ENCODE measurements at regions not wholly inside any gene's neighbourhood (a gene's known extent, or its start where the extent isn't known, plus 50 kb on each side); places are given as distances from the start of the nearest gene placed in this dataset.

DNA sequence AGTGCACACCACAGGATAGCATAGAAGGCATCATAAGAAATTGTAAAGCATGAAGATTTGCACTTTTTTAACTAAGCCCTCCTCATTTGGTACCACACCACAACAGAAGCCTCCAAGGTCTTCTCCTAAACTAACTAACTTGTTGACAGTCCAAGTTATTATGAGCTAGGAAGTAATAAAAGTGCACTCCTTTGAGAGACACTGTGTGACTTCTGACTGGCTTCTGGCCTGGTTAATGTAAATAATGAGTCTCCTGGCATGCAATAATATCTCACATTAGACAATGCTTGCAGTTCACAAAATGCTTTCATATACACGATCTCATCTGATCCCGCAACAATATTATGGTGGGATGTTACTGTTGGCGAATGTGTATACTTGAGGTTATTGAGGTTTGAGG is 103.9 kb upstream of the SLC24A5 start:
- TF ChIP-seq CBX5 (IDR thresholded peaks at IDR 0.05; ENCODE audit: low read depth, low read length), result no peak
- no peak for TF ChIP-seq POLR2A (IDR thresholded peaks at IDR 0.05; ENCODE audit: control extremely low read depth in 1 of 2, low read depth in 2 of 2, low read length in 2 of 2)
- TF ChIP-seq EZH2 (IDR thresholded peaks at IDR 0.05; ENCODE audit: low read depth, low read length, severe bottlenecking), result no peak
